Heart left ventricle (tissue), 13 donors: ENCODE measurements at regions not wholly inside any gene's neighbourhood (a gene's known extent, or its start where the extent isn't known, plus 50 kb on each side); places are given as distances from the start of the nearest gene placed in this dataset.

Experiments used
- CTCF ChIP-seq, 12 donors: fragments of 200-600 bp; sonication (generic) in 4 of 12; IDR thresholded peaks; one replicate each; pipeline versions ENCODE4 v1.5.0 to v1.8.0; 2018 to 2022; ENCODE audit warnings: antibody characterized with exemption in 12 of 12, mild to moderate bottlenecking in 5 of 12
- POLR2A ChIP-seq, 2 donors: fragments of 450-650 bp; IDR thresholded peaks; one replicate each; pipeline ENCODE4 v1.6.1; 2017; ENCODE audit warnings: antibody characterized with exemption in 2 of 2, mild to moderate bottlenecking in 2 of 2, moderate library complexity in 2 of 2
- donor health status: ischemic (EF 13 %, LVEDD 7.1; RV severe dilation, severe dysfunction).
- donor health status: DM: no; HTN: yes; CAD: no.
- donor health status: DM: no; HTN: no; CAD: no.
- donor health status: ischemic (EF 25% LVEDD 6.9; RV normal size, moderate dysfunction).
- donor health status: ischemic (EF 25% LVEDD 5.7; RV mildly dilated, moderate dysfunction).
- donor health status: ischemic (EF 35%, LVEDD 5.7; RV mildly dilated, moderate dysfunction).
- donor health status: nonischemic (EF 11% LVEDD 7.7; RV severe dilation, severe dysfunction).
- donor health status: DM: yes; HTN: yes; CAD: no.
- donor health status: PGD.
- donor health status: ischemic (EF 29% LVEDD 5.4; RV normal size, mild dysfunction).
- donor health status: nonischemic (EF 23%, LVEDD 6.1; RV moderate dilation, normal function).

DNA sequence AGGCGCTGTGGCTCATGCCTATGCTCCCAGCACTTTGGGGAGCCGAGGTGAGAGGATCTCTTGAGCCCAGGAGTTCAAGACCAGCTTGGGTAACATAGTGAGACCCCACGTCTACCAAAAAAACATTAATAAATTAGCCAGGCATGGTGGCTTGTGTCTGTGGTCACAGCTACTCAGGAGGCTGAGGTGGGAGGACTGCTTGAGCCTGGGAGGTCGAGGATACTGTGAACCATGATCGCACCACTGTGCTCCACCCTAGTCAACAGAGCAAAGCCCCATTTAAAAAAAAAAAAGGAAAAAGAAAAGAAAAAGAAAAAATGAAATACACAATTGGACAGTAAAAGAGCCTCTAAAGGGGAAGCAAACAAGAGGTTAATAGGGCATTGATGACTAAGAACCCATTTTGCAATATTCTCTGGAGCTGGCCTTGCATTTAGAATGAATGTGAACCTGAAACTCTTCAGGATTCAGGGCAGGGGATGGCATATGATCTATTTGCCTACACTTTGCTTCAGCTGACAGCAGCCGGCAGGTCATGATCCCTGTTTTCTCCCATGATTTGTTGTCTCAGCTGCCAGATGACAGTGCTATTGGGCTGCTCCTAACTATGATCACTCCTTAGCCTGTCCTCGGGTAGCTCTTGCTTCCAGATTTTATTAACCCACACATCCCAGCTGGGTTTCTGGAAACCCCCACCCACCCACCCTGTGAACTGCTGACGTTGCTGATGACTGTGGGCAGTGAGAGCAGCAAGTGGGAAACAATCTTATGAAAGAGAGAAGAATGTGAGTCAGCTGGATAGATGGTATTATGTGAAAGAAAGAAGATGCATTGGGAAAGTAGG lies 83.8 kb upstream of the ELOVL5 start:
- TF ChIP-seq CTCF (IDR thresholded peaks at IDR 0.05) (no peak), POLR2A (IDR thresholded peaks at IDR 0.05) (no peak)
